GM21786 (cell line): ENCODE measurements at regions not wholly inside any gene's neighbourhood (a gene's known extent, or its start where the extent isn't known, plus 50 kb on each side); places are given as distances from the start of the nearest gene placed in this dataset.

Source experiments
- ATAC-seq: cut with Tn5 transposase; IDR thresholded peaks from one replicate; pipeline ENCODE4 v1.9.1; 2021; ENCODE audit not compliant: unreplicated experiment

DNA sequence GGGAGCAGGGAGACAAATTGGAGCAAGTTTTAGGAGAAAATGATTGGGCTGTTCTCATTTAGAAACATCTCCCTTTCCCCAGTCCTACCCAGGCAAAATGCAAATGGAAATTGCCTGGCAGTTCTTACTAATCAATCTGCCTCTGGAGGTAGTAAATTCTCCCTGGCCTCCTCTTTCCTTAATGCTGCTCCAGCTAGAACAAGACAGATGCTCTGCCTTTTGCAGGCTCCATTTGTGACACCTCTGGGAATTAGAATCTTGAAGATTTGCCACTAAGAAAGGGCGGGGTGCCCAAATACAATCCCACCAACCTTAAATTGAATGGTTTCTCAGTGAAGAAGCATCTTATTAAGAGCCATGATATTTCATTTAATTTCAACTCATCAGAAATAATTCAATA is 377.7 kb upstream of the CDH11 start:
- ATAC-seq: no peak

- ATAC-seq: no peak
These were observed 375.7 kb upstream of the CDH11 start for GRCh38 chr16:65497571-65497970.

DNA sequence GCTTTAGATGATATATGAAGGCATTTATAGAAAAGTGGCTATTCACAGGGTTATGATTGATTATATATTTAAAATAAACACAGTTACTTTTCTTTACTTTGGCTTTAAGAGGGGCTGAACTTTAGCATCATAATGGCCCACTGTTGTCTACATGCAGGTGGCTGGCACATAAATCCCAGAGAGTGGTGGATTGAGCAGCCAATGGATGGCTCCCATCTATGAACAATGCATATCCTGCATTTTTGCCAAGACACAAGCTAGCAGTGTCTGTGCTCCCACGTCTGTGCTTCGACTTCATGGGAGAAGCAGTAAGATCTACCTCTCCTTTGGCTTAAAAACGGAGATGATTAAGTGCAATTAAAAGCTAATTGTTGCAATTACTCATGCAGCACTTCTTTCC is 373.2 kb upstream of the CDH11 start:
- ATAC-seq: no peak

GRCh38 chr16:65494609-65495008 is 372.7 kb upstream of the CDH11 start:
- no peak for ATAC-seq

DNA sequence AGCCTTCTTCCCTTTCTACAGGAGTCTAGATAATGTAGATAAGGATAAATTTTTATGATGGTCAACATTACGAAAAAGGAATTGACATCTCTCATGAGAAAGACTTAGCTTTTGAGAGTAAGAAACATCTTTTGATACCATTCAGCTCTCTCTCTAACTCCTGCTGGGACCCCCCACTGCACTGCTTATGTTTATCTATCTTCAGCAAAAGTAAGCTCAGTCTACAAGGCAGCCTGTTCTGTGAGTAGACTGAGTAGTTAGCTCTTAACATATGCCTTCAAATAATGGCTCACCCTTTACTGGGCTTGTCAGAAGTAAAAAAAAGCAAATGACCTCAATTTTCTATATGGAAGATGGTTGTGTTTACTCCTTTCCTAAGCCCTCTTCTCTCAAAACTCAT is 372.2 kb upstream of the CDH11 start:
- no peak for ATAC-seq

GRCh38 chr16:65490286-65490685 is 368.4 kb upstream of the CDH11 start:
- no peak for ATAC-seq

- ATAC-seq: no peak
These were observed 367.7 kb upstream of the CDH11 start for GRCh38 chr16:65489531-65490023.

GRCh38 chr16:65487231-65487630 is 365.4 kb upstream of the CDH11 start:
- no peak for ATAC-seq

DNA sequence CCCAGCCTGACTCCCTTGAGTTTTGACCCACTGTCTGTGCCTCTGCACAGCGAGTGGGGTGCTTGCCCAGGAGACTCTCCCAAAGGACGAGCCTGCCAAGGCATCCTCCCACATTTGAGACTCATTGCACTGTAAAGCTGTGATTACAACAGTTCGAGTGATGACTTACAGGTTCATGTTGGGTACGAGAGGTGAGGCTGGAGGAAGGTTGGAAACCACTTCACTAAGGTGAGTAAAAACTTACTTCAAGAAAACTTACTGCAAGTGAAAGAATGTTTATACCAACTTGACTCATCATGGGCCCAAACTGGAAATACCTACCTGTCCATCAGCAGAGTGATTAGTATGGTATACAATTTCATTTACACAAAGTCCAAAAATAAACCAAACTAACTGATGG is 360.1 kb upstream of the CDH11 start:
- ATAC-seq: no peak

DNA sequence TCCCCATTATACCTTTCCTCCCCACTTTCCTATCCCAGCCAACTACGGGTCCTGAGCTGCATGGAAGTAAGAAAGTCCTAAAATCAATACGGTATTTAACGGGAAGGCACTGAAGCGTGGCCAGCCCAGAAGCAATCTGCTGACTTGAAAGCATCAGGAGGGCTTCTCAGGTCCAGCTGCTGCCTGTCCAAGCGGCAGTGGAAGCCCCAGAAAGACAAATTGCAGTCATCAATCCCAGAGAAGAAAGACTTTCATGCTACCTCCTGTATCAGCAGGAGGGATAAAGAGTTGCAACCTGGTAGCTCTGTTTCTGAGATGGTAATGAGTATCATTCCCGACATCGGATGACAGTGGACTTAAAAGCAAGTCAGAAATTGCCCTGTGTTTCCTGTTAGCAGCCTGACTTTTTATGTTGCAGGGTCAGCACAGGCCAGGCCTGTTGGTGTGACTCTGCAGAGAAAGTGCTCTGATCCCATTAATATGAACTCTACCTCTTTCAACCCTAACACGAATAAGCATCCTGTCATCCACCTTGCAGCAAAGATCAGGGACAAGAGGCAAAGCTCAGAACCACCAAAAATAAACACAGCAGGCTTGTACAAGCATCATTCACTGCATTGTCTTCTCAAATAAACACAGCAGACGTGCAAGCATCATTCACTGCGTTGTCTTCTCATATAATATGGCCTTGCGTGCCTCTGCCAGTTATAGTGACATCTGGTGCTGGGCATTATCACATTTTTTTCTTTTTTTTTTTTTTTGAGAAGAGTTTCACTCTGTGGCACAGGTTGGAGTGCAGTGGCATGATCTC is 358.6 kb upstream of the CDH11 start:
- ATAC-seq: no peak

DNA sequence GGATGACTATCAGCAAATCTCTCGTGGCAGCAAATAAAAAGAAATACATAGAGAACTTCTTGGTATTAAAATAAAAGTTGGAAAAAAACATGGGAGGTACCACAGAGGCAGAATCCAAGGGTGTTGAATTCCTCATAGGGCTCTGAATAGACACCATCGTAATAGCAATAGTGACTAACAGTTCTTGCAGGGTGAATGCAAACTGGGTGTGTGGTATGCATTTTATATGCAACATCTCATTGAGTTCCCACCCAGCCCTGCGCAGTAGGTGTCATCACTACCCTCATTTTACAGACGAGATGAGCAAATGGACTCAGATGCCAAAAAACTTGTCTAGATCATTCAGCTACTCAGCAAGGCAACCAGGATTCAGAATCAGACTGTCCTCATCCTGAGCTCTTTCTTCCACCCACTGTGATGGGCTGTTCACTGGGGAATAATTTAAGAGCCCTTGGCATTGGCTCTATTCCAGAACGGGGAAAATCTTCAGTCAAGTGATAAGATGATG is 354.6 kb upstream of the CDH11 start:
- ATAC-seq: no peak

- no peak for ATAC-seq
These were observed 351.8 kb upstream of the CDH11 start for GRCh38 chr16:65473699-65474098.

- no peak for ATAC-seq
These were observed 347.3 kb upstream of the CDH11 start for GRCh38 chr16:65469116-65469515.

DNA sequence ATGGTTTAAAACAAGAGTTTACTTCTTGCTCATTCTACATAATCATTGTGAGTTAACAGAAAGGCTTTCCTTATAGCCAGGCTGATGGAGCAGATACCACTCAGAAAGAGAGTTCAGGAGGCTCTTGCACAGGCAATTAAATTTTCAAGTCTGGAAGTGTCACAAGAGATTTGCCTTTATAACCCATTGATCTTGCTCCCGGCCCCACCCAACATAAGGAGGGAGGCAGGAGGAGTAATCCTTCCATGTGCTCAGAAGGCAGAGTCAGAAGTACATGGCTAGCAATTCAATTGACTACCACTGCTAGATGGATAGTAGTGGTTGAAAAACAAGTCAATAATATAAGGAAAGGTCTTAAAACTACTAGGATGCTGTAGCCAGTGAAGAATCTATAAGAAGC is 346.3 kb upstream of the CDH11 start:
- no peak for ATAC-seq

DNA sequence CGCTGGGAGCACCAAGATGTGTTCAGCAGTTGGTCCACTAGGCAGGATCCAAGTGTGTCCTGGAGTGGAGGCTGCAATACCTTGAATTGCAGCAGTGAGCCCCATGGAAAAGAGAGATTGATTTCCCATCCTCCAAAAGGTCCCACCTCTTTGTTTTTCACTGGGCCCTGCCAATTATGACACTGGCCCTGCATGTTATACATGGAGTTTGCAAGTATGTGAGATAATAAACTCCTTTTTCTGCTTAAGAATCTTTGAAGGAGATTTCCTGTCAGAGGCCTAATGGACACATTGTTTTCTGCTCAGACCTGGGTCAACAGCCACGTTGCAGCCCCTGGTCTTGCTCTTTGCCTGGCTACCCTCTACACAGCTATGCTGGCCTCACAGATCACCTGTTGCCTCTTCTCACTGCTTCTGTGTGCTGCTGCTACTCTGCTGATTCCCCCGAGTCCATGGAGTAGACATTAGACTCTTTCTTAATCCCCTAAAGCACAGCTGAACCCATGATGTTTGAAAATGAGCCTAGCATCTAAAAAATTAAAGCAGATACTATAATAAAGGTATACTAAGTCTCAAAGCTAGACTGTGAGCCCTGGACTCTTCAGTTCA is 341.9 kb upstream of the CDH11 start:
- no peak for ATAC-seq

DNA sequence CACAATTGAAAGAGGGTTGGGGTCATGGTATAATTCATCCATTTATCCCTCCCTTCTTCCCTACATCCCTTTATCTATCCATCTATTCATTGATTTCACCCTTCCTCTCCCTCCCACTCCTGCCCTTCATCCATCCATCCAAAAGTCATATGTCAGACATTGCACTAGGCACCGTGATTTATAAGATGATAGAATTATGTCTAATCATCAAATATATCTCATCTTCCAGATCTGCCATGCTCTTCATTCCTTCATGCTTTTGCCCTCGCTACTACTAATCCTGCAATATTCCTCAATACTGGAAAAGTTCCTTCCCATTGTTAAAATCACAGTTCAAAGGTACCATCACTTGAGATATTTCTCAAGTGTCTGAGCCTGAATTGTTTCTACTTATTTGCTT is 335.2 kb upstream of the CDH11 start:
- ATAC-seq: no peak

DNA sequence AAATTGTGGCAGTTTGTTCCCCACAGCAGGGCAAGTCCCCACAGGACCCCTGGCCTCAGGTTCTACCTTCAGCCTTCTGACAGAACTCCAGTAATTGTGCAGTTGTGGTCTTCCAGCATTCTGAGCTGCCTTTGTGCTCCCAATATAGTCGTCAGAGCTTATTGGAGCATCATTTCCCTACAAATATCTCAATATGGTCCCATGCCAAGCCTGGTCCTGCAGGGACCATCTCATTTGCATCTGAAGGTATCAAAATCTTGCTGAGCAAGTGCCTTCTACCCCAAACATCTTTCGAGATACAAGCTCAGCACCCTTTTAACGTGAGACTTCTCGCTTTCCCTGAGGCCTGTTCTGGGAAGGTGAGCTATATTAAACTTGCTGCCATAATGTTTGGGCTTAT is 333.9 kb upstream of the CDH11 start:
- no peak for ATAC-seq

- ATAC-seq: no peak
These were observed 331.8 kb upstream of the CDH11 start for GRCh38 chr16:65453646-65454045.

DNA sequence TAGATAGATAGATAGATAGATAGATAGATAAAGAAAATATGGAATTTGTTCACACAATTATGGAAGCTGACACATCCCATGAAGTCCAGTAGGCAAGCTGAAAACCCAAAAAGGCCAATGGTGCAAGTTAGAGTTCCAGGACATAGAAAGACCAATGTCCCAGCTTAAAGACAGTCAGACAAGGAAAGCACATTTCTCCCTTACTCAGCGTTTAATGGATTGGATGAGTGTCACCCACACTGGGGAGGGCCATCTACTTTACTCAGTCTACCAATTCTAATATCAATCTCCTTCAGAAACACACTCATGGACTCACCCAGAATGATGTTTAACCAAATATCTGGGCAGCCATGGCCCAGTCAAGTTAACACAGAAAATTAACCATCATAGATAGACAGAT is 327.7 kb upstream of the CDH11 start:
- ATAC-seq: no peak

DNA sequence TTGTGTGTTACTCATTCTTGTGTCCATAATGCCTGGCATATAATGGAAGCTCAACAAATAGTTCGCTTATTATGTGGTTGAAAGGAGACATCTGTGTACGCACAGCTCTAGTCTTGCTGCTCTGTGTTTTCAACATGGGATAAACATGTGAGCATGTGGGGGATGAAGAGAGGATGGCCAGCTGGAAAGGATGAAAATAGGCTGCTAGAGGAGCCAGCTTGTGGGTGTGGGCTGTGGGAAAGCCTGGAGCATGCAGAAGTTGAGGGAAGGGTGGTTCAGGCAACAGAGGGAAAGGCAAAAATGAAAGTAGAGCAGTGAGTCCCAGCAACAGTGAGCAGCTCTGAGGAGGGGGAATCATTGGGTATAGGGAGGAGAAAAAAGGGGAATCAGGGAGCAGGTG is 324.6 kb upstream of the CDH11 start:
- no peak for ATAC-seq

GRCh38 chr16:65445313-65446260 is 323.7 kb upstream of the CDH11 start:
- no peak for ATAC-seq
